HL-60 (cell line): ENCODE measurements at regions not wholly inside any gene's neighbourhood (a gene's known extent, or its start where the extent isn't known, plus 50 kb on each side); places are given as distances from the start of the nearest gene placed in this dataset.
A peak's percentile ranks its signal among the peaks of the same experiment; 100 is the strongest.

Source experiments
- DNase-seq, 2 experiments: peaks; one replicate each; pipeline ENCODE4 v3.0.0-alpha.2; 2010 to 2020; ENCODE audit warnings: low read depth in 1 of 2, low spot score in 1 of 2
- H3K27ac ChIP-seq: fragments of 250-450 bp; sonication (Bioruptor Pico); replicated peaks from 2 replicates; pipeline ENCODE4 v1.5.1; 2020; ENCODE audit warnings: mild to moderate bottlenecking, moderate library complexity
- H3K27me3 ChIP-seq: fragments of 250-450 bp; sonication (Bioruptor Pico); 2 replicates; pipeline ENCODE4 v1.5.1; 2021; ENCODE audit warnings: mild to moderate bottlenecking, moderate library complexity; ENCODE audit not compliant: insufficient read depth, poor library complexity, severe bottlenecking
- H3K4me3 ChIP-seq: replicated peaks from 2 replicates; pipeline ENCODE4 v1.5.1; 2011; ENCODE audit warnings: mild to moderate bottlenecking, control low read depth, low read length; ENCODE audit not compliant: insufficient read depth
- GABPA ChIP-seq: IDR thresholded peaks from 2 replicates; pipeline ENCODE4 v1.6.1; 2012; ENCODE audit warnings: low read depth
- POLR2AphosphoS5 ChIP-seq: IDR thresholded peaks from 2 replicates; pipeline ENCODE4 v1.6.1; 2012; ENCODE audit warnings: low read depth
- REST ChIP-seq: IDR thresholded peaks from 2 replicates; pipeline ENCODE4 v1.6.1; 2012; ENCODE audit warnings: low read depth; ENCODE audit not compliant: insufficient replicate concordance
- SPI1 ChIP-seq: IDR thresholded peaks from 2 replicates; pipeline ENCODE4 v1.6.1; 2012; ENCODE audit warnings: low read depth, mild to moderate bottlenecking, borderline replicate concordance
- TF ChIP-seq, protein P1 (sequence below): IDR thresholded peaks from one replicate; pipeline ENCODE4 v1.5.1; 2011; ENCODE audit warnings: low read length, control low read depth, inconsistent platforms; ENCODE audit not compliant: insufficient read depth

DNA sequence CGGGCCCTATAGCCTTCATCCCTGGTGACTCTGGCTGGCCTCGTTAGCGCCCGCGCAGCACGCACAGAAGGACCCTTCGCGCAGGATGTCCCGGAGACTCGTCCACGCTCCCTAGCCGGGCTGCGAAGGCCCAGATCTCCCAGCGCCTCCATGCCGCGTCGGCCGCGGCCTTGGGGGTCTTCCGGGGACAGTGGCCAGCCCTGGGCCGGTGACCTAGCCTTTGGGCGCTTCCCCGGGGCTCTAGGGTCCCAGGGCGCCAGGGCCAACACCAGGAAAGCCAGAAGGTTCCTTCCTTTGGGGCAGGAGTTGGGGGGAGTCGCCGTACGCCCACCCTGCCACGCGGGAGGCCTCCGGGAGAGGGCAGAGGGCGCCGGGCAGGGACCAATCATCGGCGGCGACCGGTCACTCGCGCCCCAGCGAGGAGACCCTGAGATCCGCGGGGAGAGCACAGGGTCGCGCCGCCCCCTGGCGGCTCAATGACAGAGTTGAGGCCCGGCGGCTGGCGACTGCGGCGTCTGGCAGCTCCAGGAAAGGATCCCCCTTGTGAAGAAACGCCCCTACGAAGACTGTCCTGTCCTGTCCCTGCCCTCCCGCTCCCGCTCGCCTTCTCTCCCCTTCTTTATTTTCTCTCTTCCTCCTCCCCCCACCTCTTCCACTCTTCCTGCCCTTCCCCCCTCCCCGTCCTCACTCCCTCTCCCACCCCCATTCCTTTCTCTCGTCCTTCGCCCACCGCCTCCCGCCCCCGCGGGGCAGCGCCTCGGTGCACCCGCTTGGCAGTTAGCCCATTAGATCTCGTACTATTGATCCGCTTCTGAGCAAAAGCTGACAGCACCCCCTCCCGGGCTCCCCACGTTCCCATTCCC lies 62.3 kb upstream of the LBX1 start:
- DNase-seq, result peak; percentile 5 to 12
- no peak overlapping the region for H3K27ac ChIP-seq

GRCh38 chr10:101292194-101293006 lies 61.6 kb upstream of the BTRC start:
- Histone ChIP-seq H3K27ac (no peak overlapping the region), H3K27me3 (peaks cover 56% of the 10 kb centered on the region), H3K4me3 (peak overlapping the region; percentile 25)
- DNase-seq, result no peak
- no peak for TF ChIP-seq GABPA
- TF ChIP-seq SPI1, result no peak
- TF ChIP-seq REST, result no peak
- TF ChIP-seq, protein P1, sequence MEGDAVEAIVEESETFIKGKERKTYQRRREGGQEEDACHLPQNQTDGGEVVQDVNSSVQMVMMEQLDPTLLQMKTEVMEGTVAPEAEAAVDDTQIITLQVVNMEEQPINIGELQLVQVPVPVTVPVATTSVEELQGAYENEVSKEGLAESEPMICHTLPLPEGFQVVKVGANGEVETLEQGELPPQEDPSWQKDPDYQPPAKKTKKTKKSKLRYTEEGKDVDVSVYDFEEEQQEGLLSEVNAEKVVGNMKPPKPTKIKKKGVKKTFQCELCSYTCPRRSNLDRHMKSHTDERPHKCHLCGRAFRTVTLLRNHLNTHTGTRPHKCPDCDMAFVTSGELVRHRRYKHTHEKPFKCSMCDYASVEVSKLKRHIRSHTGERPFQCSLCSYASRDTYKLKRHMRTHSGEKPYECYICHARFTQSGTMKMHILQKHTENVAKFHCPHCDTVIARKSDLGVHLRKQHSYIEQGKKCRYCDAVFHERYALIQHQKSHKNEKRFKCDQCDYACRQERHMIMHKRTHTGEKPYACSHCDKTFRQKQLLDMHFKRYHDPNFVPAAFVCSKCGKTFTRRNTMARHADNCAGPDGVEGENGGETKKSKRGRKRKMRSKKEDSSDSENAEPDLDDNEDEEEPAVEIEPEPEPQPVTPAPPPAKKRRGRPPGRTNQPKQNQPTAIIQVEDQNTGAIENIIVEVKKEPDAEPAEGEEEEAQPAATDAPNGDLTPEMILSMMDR, result no peak
- no peak for TF ChIP-seq POLR2AphosphoS5

More for the DNA sequence above, 62.3 kb upstream of the LBX1 start:
- Histone ChIP-seq H3K4me3 (peak overlapping the region; percentile 25), H3K27me3 (peaks cover 63% of the 10 kb centered on the region)
- TF ChIP-seq, protein P1, result peak; percentile 19
- TF ChIP-seq GABPA, result no peak

GRCh38 chr10:101293007-101293723 lies 60.8 kb upstream of the BTRC start:
- Histone ChIP-seq H3K4me3 (no peak overlapping the region), H3K27ac (no peak overlapping the region), H3K27me3 (peaks cover 61% of the 10 kb centered on the region)
- DNase-seq, result no peak
- TF ChIP-seq, protein P1, result no peak
- TF ChIP-seq GABPA (no peak), SPI1 (no peak)

GRCh38 chr10:101294109-101294508 lies 59.9 kb upstream of the BTRC start:
- DNase-seq, result no peak
- H3K27ac ChIP-seq, result no peak overlapping the region
- H3K4me3 ChIP-seq, result no peak overlapping the region
- H3K27me3 ChIP-seq, result peaks cover 58% of the 10 kb centered on the region
- TF ChIP-seq POLR2AphosphoS5, result no peak
- no peak for TF ChIP-seq SPI1
- no peak for TF ChIP-seq GABPA
- TF ChIP-seq, protein P1, result no peak
- no peak for TF ChIP-seq REST
